Panc1 (cell line): ENCODE measurements at regions not wholly inside any gene's neighbourhood (a gene's known extent, or its start where the extent isn't known, plus 50 kb on each side); places are given as distances from the start of the nearest gene placed in this dataset.

ENCODE experiments used
- ATAC-seq: fragments of 200-7000 bp; cut with Tn5 transposase; 2 replicates; pipeline ENCODE4 v1.9.1; 2020; ENCODE audit warnings: mild to moderate bottlenecking, moderate library complexity
- BruUV-seq: library from RNA; stranded (reverse); fragments of 400-500 nt; replicated peaks from 2 replicates; lab custom pipeline; 2021; lab: Mats Ljungman, UMichigan
- CTCF ChIA-PET: fragments of 300-600 bp; sonication (Branson Sonifier 250); formaldehyde crosslinking; loops from one replicate; lab custom pipeline; 2022; ENCODE audit warnings: antibody characterized with exemption; lab: Charles Lee
- POLR2A ChIA-PET: fragments of 300-600 bp; sonication (Branson Sonifier 250); formaldehyde crosslinking; loops from one replicate; lab custom pipeline; 2022; ENCODE audit warnings: antibody characterized with exemption; lab: Charles Lee
- DNase-seq: peaks from one replicate; pipeline ENCODE4 v3.0.0-alpha.2; 2010; ENCODE audit warnings: low read depth, low spot score
- H3K27ac ChIP-seq: 2 replicates; pipeline ENCODE4 v1.5.1; 2011; ENCODE audit warnings: mild to moderate bottlenecking, low read length, inconsistent platforms
- H3K27me3 ChIP-seq: fragments of 200-500 bp; sonication (Bioruptor generic); 2 replicates; pipeline ENCODE4 v1.6.0; 2014; ENCODE audit warnings: low read length, inconsistent platforms; ENCODE audit not compliant: control insufficient read depth, insufficient read depth
- H3K36me3 ChIP-seq: fragments of 200-500 bp; sonication (Bioruptor generic); 2 replicates; pipeline ENCODE4 v1.5.1; 2014; ENCODE audit warnings: inconsistent platforms, mild to moderate bottlenecking, low read length, moderate library complexity; ENCODE audit not compliant: control insufficient read depth, insufficient read depth
- H3K4me1 ChIP-seq: 2 replicates; pipeline ENCODE4 v1.5.1; 2011; ENCODE audit warnings: inconsistent platforms, mild to moderate bottlenecking, low read length, moderate library complexity; ENCODE audit not compliant: control insufficient read depth, insufficient read depth
- H3K4me3 ChIP-seq, 2 experiments: 2 replicates each; pipeline ENCODE4 v1.5.1; 2011 to 2012; ENCODE audit warnings: low read depth in 2 of 2, low read length in 2 of 2, mild to moderate bottlenecking in 2 of 2, inconsistent platforms in 1 of 2, moderate library complexity in 1 of 2
- H3K9me3 ChIP-seq: fragments of 200-500 bp; sonication (Bioruptor generic); 2 replicates; pipeline ENCODE4 v1.5.1; 2014; ENCODE audit warnings: low read depth, mild to moderate bottlenecking, inconsistent platforms, low read length, moderate library complexity; ENCODE audit not compliant: control insufficient read depth, insufficient read depth
- POLR2AphosphoS5 ChIP-seq: IDR thresholded peaks from 2 replicates; pipeline ENCODE4 v1.6.1; 2012; ENCODE audit warnings: mild to moderate bottlenecking, low read depth, low read length, moderate library complexity
- SIN3A ChIP-seq: IDR thresholded peaks from 2 replicates; pipeline ENCODE4 v1.6.1; 2012; ENCODE audit warnings: low read depth, mild to moderate bottlenecking, low read length, moderate library complexity, borderline replicate concordance; ENCODE audit not compliant: insufficient read depth
- TCF7L2 ChIP-seq: IDR thresholded peaks from 2 replicates; pipeline ENCODE4 v1.6.1; 2011; ENCODE audit warnings: mild to moderate bottlenecking, low read depth, low read length, inconsistent platforms
- in situ Hi-C: cut with HindIII; loops from 2 replicates; pipeline ENCODE4 v1.10.0; 2016; ENCODE audit warnings: low sequenced_read_pairs, low pct_unique_long_range_greater_than_20kb
- intact Hi-C: fragments of 100-400 bp; cut with micrococcal nuclease; formaldehyde crosslinking; loops from one replicate; pipeline ENCODE4 v1.10.0; 2022; ENCODE audit not compliant: unreplicated experiment
- TF ChIP-seq, protein P1 (sequence below): fragments of 450-650 bp; IDR thresholded peaks from 2 replicates; pipeline ENCODE4 v1.5.1; 2017; ENCODE audit warnings: mild to moderate bottlenecking
- TF ChIP-seq, protein P2 (sequence below), 2 experiments: IDR thresholded peaks; 2 replicates each; pipeline ENCODE4 v1.6.1; 2011 to 2012; ENCODE audit warnings: low read depth in 2 of 2, control low read depth in 1 of 2, low read length in 1 of 2, mild to moderate bottlenecking in 1 of 2, moderate library complexity in 1 of 2; ENCODE audit not compliant: insufficient read depth in 1 of 2

DNA sequence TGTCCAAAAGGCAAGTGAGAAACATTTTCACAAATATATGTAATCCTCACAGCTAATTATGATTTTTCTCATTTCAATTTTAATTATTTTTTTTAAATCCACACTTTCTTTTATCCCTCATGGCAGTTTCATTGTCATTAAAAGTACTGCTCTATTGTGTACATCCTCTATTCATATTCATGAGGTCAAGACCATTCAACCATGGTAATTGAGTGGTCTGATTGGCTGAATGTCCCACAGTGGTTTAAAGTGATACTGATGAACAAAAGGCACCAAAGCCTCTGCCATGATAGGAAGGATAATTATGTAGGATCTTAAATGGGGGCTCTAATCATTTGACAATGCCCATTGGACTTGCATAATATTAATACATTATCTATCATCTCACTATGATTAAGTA is 108.4 kb upstream of the EPHA4 start:
- ATAC-seq (no peak), DNase-seq (no peak)
- H3K36me3 ChIP-seq = no peaks in the 10 kb centered on the region
- TF ChIP-seq SIN3A (no peak), POLR2AphosphoS5 (no peak), TCF7L2 (no peak)
- TF ChIP-seq, protein P1, sequence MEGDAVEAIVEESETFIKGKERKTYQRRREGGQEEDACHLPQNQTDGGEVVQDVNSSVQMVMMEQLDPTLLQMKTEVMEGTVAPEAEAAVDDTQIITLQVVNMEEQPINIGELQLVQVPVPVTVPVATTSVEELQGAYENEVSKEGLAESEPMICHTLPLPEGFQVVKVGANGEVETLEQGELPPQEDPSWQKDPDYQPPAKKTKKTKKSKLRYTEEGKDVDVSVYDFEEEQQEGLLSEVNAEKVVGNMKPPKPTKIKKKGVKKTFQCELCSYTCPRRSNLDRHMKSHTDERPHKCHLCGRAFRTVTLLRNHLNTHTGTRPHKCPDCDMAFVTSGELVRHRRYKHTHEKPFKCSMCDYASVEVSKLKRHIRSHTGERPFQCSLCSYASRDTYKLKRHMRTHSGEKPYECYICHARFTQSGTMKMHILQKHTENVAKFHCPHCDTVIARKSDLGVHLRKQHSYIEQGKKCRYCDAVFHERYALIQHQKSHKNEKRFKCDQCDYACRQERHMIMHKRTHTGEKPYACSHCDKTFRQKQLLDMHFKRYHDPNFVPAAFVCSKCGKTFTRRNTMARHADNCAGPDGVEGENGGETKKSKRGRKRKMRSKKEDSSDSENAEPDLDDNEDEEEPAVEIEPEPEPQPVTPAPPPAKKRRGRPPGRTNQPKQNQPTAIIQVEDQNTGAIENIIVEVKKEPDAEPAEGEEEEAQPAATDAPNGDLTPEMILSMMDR = no peak
- TF ChIP-seq, protein P2, sequence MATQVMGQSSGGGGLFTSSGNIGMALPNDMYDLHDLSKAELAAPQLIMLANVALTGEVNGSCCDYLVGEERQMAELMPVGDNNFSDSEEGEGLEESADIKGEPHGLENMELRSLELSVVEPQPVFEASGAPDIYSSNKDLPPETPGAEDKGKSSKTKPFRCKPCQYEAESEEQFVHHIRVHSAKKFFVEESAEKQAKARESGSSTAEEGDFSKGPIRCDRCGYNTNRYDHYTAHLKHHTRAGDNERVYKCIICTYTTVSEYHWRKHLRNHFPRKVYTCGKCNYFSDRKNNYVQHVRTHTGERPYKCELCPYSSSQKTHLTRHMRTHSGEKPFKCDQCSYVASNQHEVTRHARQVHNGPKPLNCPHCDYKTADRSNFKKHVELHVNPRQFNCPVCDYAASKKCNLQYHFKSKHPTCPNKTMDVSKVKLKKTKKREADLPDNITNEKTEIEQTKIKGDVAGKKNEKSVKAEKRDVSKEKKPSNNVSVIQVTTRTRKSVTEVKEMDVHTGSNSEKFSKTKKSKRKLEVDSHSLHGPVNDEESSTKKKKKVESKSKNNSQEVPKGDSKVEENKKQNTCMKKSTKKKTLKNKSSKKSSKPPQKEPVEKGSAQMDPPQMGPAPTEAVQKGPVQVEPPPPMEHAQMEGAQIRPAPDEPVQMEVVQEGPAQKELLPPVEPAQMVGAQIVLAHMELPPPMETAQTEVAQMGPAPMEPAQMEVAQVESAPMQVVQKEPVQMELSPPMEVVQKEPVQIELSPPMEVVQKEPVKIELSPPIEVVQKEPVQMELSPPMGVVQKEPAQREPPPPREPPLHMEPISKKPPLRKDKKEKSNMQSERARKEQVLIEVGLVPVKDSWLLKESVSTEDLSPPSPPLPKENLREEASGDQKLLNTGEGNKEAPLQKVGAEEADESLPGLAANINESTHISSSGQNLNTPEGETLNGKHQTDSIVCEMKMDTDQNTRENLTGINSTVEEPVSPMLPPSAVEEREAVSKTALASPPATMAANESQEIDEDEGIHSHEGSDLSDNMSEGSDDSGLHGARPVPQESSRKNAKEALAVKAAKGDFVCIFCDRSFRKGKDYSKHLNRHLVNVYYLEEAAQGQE (IDR thresholded peaks at IDR 0.05; ENCODE audit: insufficient read depth in 1 of 2, low read depth in 2 of 2, low read length in 1 of 2) = no peak
- no peak overlapping the region for H3K27ac ChIP-seq
- CTCF ChIA-PET = no interaction called here
- intact Hi-C loops (no loop called here), in situ Hi-C loops (no loop called here)
- H3K9me3 ChIP-seq = no peaks in the 10 kb centered on the region
- no peaks in the 10 kb centered on the region for H3K27me3 ChIP-seq
- H3K4me3 ChIP-seq = no peak overlapping the region
- POLR2A ChIA-PET = no interaction called here
- H3K4me1 ChIP-seq = no peaks in the 10 kb centered on the region
- no TSS peak for BruUV-seq

DNA sequence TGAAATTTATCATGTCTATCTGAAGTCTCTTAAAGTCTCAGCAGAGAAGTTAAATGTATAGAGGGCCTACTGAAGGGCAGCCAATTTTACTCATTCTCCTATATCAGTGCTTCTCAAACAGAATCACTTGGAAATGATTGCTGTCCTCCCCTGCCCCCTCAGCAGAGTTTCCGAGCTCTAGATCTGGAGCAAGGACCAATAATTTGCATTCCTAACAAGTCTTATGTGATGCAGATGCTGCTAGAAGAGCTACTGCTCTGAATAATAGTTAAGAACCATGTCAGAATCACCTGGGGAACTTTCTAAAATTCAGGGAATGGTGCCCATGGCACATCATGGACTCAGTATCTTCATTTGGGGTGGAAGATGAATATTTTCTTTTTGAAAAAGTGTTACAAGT is 105.6 kb upstream of the EPHA4 start:
- CTCF ChIA-PET = no interaction called here

More for the DNA sequence above, 105.6 kb upstream of the EPHA4 start:
- no peak for ATAC-seq
- BruUV-seq = no TSS peak
- H3K36me3 ChIP-seq = no peaks in the 10 kb centered on the region
- TF ChIP-seq, protein P1 = no peak
- TF ChIP-seq SIN3A (no peak), TCF7L2 (no peak), POLR2AphosphoS5 (no peak)
- TF ChIP-seq, protein P2 (IDR thresholded peaks at IDR 0.05; ENCODE audit: insufficient read depth in 1 of 2, low read depth in 2 of 2, low read length in 1 of 2) = no peak
- in situ Hi-C loops (no loop called here), intact Hi-C loops (no loop called here)
- H3K9me3 ChIP-seq = no peaks in the 10 kb centered on the region
- no peaks in the 10 kb centered on the region for H3K27me3 ChIP-seq
- no peaks in the 10 kb centered on the region for H3K4me1 ChIP-seq
- no peak for DNase-seq
- H3K27ac ChIP-seq = no peak overlapping the region
- H3K4me3 ChIP-seq = no peak overlapping the region
- POLR2A ChIA-PET = no interaction called here
